ENCODE measurements at regions not wholly inside any gene's neighbourhood (a gene's known extent, or its start where the extent isn't known, plus 50 kb on each side); places are given as distances from the start of the nearest gene placed in this dataset.

GRCh38 chr2:120862201-120863060 is 126.8 kb downstream of the GLI2 start:
- Histone ChIP-seq H3K4me2 (ENCODE audit: low read length) (no peak overlapping the region), H4K20me1 (ENCODE audit: insufficient read depth) (no peaks in the 10 kb centered on the region), H3K27ac (ENCODE audit: low read length) (no peak overlapping the region), H3K9me3 (ENCODE audit: low read length) (no peaks in the 10 kb centered on the region), H3K4me3 (ENCODE audit: low read length) (no peak overlapping the region), H3K79me2 (replicated peaks; ENCODE audit: insufficient read depth, low read length) (no peaks in the 10 kb centered on the region), H3K9me2 (ENCODE audit: insufficient read depth, low read length) (no peaks in the 10 kb centered on the region), H2AFZ (ENCODE audit: low read depth, low read length) (no peak overlapping the region), H3K36me3 (ENCODE audit: insufficient read depth, low read length) (no peaks in the 10 kb centered on the region), H3K9ac (ENCODE audit: low read length) (no peak overlapping the region), H3F3A (ENCODE audit: insufficient read depth, low read length, poor library complexity, severe bottlenecking) (no peaks in the 10 kb centered on the region), H3K27me3 (ENCODE audit: insufficient read depth, low read depth, low read length) (no peaks in the 10 kb centered on the region)
- TF ChIP-seq REST (IDR thresholded peaks at IDR 0.05; ENCODE audit: borderline replicate concordance): no peak

- no peaks in the 10 kb centered on the region for H3K9me2 ChIP-seq (ENCODE audit: insufficient read depth, low read length)
- no peak overlapping the region for H2AFZ ChIP-seq (ENCODE audit: low read depth, low read length)
- TF ChIP-seq POLR2AphosphoS5 (IDR thresholded peaks at IDR 0.05) (no peak), MXI1 (conservative IDR thresholded peaks at IDR 0.05; ENCODE audit: poor library complexity, severe bottlenecking) (no peak), RAD21 (conservative IDR thresholded peaks at IDR 0.05) (no peak), REST (IDR thresholded peaks at IDR 0.05; ENCODE audit: borderline replicate concordance) (no peak), EZH2 (IDR thresholded peaks at IDR 0.05; ENCODE audit: borderline replicate concordance, insufficient read depth, low read length, poor library complexity, severe bottlenecking) (no peak), CTCF (IDR thresholded peaks at IDR 0.05; ENCODE audit: poor library complexity, severe bottlenecking) (no peak), SMC3 (conservative IDR thresholded peaks at IDR 0.05; ENCODE audit: poor library complexity) (no peak), TAF1 (IDR thresholded peaks at IDR 0.05; ENCODE audit: low read depth) (no peak), EP300 (conservative IDR thresholded peaks at IDR 0.05; ENCODE audit: poor library complexity, severe bottlenecking) (no peak)
- no peaks in the 10 kb centered on the region for H3K9me3 ChIP-seq (ENCODE audit: low read length)
- no peaks in the 10 kb centered on the region for H3K36me3 ChIP-seq (ENCODE audit: insufficient read depth, low read length)
- H3K27ac ChIP-seq (ENCODE audit: low read length): no peak overlapping the region
- H3K79me2 ChIP-seq (replicated peaks; ENCODE audit: insufficient read depth, low read length): no peaks in the 10 kb centered on the region
- H3K27me3 ChIP-seq (ENCODE audit: insufficient read depth, low read depth, low read length): no peaks in the 10 kb centered on the region
- no peak overlapping the region for H3K4me2 ChIP-seq (ENCODE audit: low read length)
- no peaks in the 10 kb centered on the region for H3F3A ChIP-seq (ENCODE audit: insufficient read depth, low read length, poor library complexity, severe bottlenecking)
- no peak overlapping the region for H3K9ac ChIP-seq (ENCODE audit: low read length)
- H4K20me1 ChIP-seq (ENCODE audit: insufficient read depth): no peaks in the 10 kb centered on the region
- no peak overlapping the region for H3K4me3 ChIP-seq (ENCODE audit: low read length)
Measured at GRCh38 chr2:120863146-120863545, 127.5 kb downstream of the GLI2 start.

Measured in neural cell (in vitro differentiated cells).